Breast epithelium (tissue), 4 donors: ENCODE measurements at regions not wholly inside any gene's neighbourhood (a gene's known extent, or its start where the extent isn't known, plus 50 kb on each side); places are given as distances from the start of the nearest gene placed in this dataset.
"Not testable (repeated sequence)": the region's sequence is repeated elsewhere in the genome, so short reads cannot be mapped to it uniquely, and the experiment has no call there.

Experiments
- DNase-seq, 2 donors: peaks; one replicate each; pipeline ENCODE4 v3.0.0-alpha.2; 2019; ENCODE audit warnings: low spot score in 2 of 2
- H3K27ac ChIP-seq, 2 donors: fragments of 200-600 bp; sonication (generic) in 1 of 2; one replicate each; pipeline ENCODE4 v1.5.1; 2016 to 2019; ENCODE audit warnings: mild to moderate bottlenecking in 1 of 2
- H3K27me3 ChIP-seq, 2 donors: fragments of 200-600 bp; sonication (generic) in 1 of 2; one replicate each; pipeline versions ENCODE4 v1.5.1 to v1.6.0; 2017 to 2019; ENCODE audit warnings: control low read depth in 1 of 2, mild to moderate bottlenecking in 1 of 2
- H3K36me3 ChIP-seq: fragments of 200-600 bp; one replicate; pipeline ENCODE4 v1.5.1; 2019
- H3K4me1 ChIP-seq, 2 donors: fragments of 200-600 bp; sonication (generic); one replicate each; pipeline ENCODE4 v1.5.1; 2016 to 2019; ENCODE audit warnings: control low read depth in 1 of 2
- H3K4me3 ChIP-seq, 3 donors: fragments of 200-600 bp; sonication (generic); 1 replicate in 2 of 3; 2 replicates in 1 of 3; pipeline ENCODE4 v1.5.1; 2016 to 2019; ENCODE audit warnings: mild to moderate bottlenecking in 3 of 3, moderate library complexity in 2 of 3
- H3K9me3 ChIP-seq, 2 donors: fragments of 200-600 bp; sonication (generic) in 1 of 2; one replicate each; pipeline ENCODE4 v1.5.1; 2016 to 2019; ENCODE audit warnings: control low read depth in 1 of 2
- CTCF ChIP-seq, 3 donors: fragments of 450-650 bp; IDR thresholded peaks; one replicate each; pipeline ENCODE4 v1.5.1; 2016 to 2017; ENCODE audit warnings: antibody characterized with exemption in 3 of 3, mild to moderate bottlenecking in 3 of 3, moderate library complexity in 3 of 3
- POLR2A ChIP-seq: fragments of 450-650 bp; IDR thresholded peaks from one replicate; pipeline ENCODE4 v1.6.1; 2016; ENCODE audit warnings: antibody characterized with exemption, mild to moderate bottlenecking, moderate library complexity
- POLR2AphosphoS5 ChIP-seq, 3 donors: sonication (generic); formaldehyde crosslinking; IDR thresholded peaks; one replicate each; pipeline ENCODE4 v1.6.1; 2017; ENCODE audit warnings: antibody characterized with exemption in 3 of 3
- intact Hi-C: fragments of 100-400 bp; cut with DNase I; formaldehyde crosslinking; loops from one replicate; pipeline ENCODE4 v1.15.1; 2023; ENCODE audit warnings: low total_unique reads

- Histone ChIP-seq H3K27ac (no peak overlapping the region), H3K27me3 (no peaks in the 10 kb centered on the region), H3K36me3 (no peaks in the 10 kb centered on the region), H3K4me1 (no peaks in the 10 kb centered on the region), H3K9me3 (no peaks in the 10 kb centered on the region), H3K4me3 (no peak overlapping the region)
- TF ChIP-seq CTCF (IDR thresholded peaks at IDR 0.05) (no peak), POLR2AphosphoS5 (IDR thresholded peaks at IDR 0.05) (no peak), POLR2A (no peak)
- DNase-seq, result no peak
- intact Hi-C loops, result no loop called here
Observed at GRCh38 chr5:126284977-126285696, 138.1 kb upstream of the GRAMD2B start.

GRCh38 chr5:126296121-126296520 is 127.1 kb upstream of the GRAMD2B start:
- H3K4me1 ChIP-seq, H3K27me3 ChIP-seq, H3K27ac ChIP-seq, H3K4me3 ChIP-seq, DNase-seq, intact Hi-C loops, H3K9me3 ChIP-seq, H3K36me3 ChIP-seq: not testable (repeated sequence)

GRCh38 chr5:126300293-126300692 is 122.9 kb upstream of the GRAMD2B start:
- Histone ChIP-seq H3K36me3 (no peaks in the 10 kb centered on the region), H3K27me3 (no peaks in the 10 kb centered on the region), H3K9me3 (no peaks in the 10 kb centered on the region), H3K4me1 (no peaks in the 10 kb centered on the region), H3K27ac (no peak overlapping the region), H3K4me3 (no peak overlapping the region)
- TF ChIP-seq CTCF (IDR thresholded peaks at IDR 0.05), result no peak
- no peak for TF ChIP-seq POLR2A
- no peak for TF ChIP-seq POLR2AphosphoS5 (IDR thresholded peaks at IDR 0.05)
- no peak for DNase-seq
- intact Hi-C loops, result loop anchor here (5.0 kb wide), 1 partner anchor 187 kb away; no protein-coding TSS in a partner anchor

GRCh38 chr5:126301056-126301455 is 122.2 kb upstream of the GRAMD2B start:
- TF ChIP-seq CTCF (IDR thresholded peaks at IDR 0.05) (no peak), POLR2AphosphoS5 (IDR thresholded peaks at IDR 0.05) (no peak), POLR2A (no peak)
- intact Hi-C loops, result loop anchor here (5.0 kb wide), 1 partner anchor 186 kb away; no protein-coding TSS in a partner anchor
- no peak overlapping the region for H3K27ac ChIP-seq
- no peaks in the 10 kb centered on the region for H3K9me3 ChIP-seq
- DNase-seq, result no peak
- H3K27me3 ChIP-seq, result no peaks in the 10 kb centered on the region
- no peaks in the 10 kb centered on the region for H3K4me1 ChIP-seq
- no peak overlapping the region for H3K4me3 ChIP-seq
- H3K36me3 ChIP-seq, result no peaks in the 10 kb centered on the region

- Histone ChIP-seq H3K4me3 (no peak overlapping the region), H3K36me3 (no peaks in the 10 kb centered on the region), H3K27ac (no peak overlapping the region), H3K4me1 (no peaks in the 10 kb centered on the region), H3K27me3 (no peaks in the 10 kb centered on the region), H3K9me3 (no peaks in the 10 kb centered on the region)
- TF ChIP-seq POLR2A (no peak), POLR2AphosphoS5 (IDR thresholded peaks at IDR 0.05) (no peak), CTCF (IDR thresholded peaks at IDR 0.05) (no peak)
- DNase-seq, result no peak
- intact Hi-C loops, result no loop called here
Observed at GRCh38 chr5:126309860-126310259, 113.3 kb upstream of the GRAMD2B start.
